H9 (cell line): ENCODE measurements at regions not wholly inside any gene's neighbourhood (a gene's known extent, or its start where the extent isn't known, plus 50 kb on each side); places are given as distances from the start of the nearest gene placed in this dataset.
"Not testable (repeated sequence)": the region's sequence is repeated elsewhere in the genome, so short reads cannot be mapped to it uniquely, and the experiment has no call there.

Experiments
- DNase-seq: peaks from one replicate; pipeline ENCODE4 v3.0.0-alpha.2; 2017
- H2AFZ ChIP-seq: one replicate; pipeline ENCODE4 v1.6.1; 2013; ENCODE audit warnings: mild to moderate bottlenecking, low read length, control low read depth, moderate library complexity
- H2AK5ac ChIP-seq: 2 replicates; pipeline ENCODE4 v1.6.1; 2013; ENCODE audit warnings: low read length, control low read depth, mixed read lengths; ENCODE audit not compliant: insufficient read length
- H2BK120ac ChIP-seq: one replicate; pipeline ENCODE4 v1.6.1; 2013; ENCODE audit warnings: low read depth, mild to moderate bottlenecking, low read length, control low read depth, inconsistent platforms; ENCODE audit not compliant: poor library complexity, severe bottlenecking
- H2BK12ac ChIP-seq: 2 replicates; pipeline ENCODE4 v1.6.1; 2013; ENCODE audit warnings: low read length, control low read depth, mixed read lengths, low read depth; ENCODE audit not compliant: insufficient read length
- H2BK15ac ChIP-seq: 2 replicates; pipeline ENCODE4 v1.6.1; 2013; ENCODE audit warnings: low read depth, low read length, control low read depth
- H2BK20ac ChIP-seq: one replicate; pipeline ENCODE4 v1.6.1; 2013; ENCODE audit warnings: low read depth, mild to moderate bottlenecking, low read length, control low read depth, inconsistent platforms; ENCODE audit not compliant: poor library complexity, severe bottlenecking
- H2BK5ac ChIP-seq: 2 replicates; pipeline ENCODE4 v1.6.1; 2013; ENCODE audit warnings: low read length, control low read depth, mixed read lengths; ENCODE audit not compliant: insufficient read length
- H3K14ac ChIP-seq: 2 replicates; pipeline ENCODE4 v1.6.1; 2013; ENCODE audit warnings: low read length, control low read depth; ENCODE audit not compliant: insufficient read depth
- H3K18ac ChIP-seq: 2 replicates; pipeline ENCODE4 v1.6.1; 2013; ENCODE audit warnings: low read depth, mild to moderate bottlenecking, mixed read lengths, low read length, control low read depth; ENCODE audit not compliant: insufficient read length
- H3K23ac ChIP-seq: 2 replicates; pipeline ENCODE4 v1.6.1; 2013; ENCODE audit warnings: low read length, control low read depth, mixed read lengths, low read depth; ENCODE audit not compliant: insufficient read length
- H3K23me2 ChIP-seq: 2 replicates; pipeline ENCODE4 v1.6.1; 2013; ENCODE audit warnings: low read depth, mild to moderate bottlenecking, mixed read lengths, low read length, control low read depth; ENCODE audit not compliant: insufficient read length, poor library complexity, severe bottlenecking
- H3K27ac ChIP-seq: 2 replicates; pipeline ENCODE4 v1.5.1; 2013; ENCODE audit warnings: low read length, control low read depth, mixed read lengths, low read depth; ENCODE audit not compliant: insufficient read length
- H3K27me3 ChIP-seq: 2 replicates; pipeline ENCODE4 v1.6.1; 2013; ENCODE audit warnings: low read length, control low read depth, inconsistent platforms; ENCODE audit not compliant: insufficient read depth
- H3K4ac ChIP-seq: 2 replicates; pipeline ENCODE4 v1.6.1; 2013; ENCODE audit warnings: low read depth, mild to moderate bottlenecking, control low read depth, inconsistent platforms, low read length, moderate library complexity
- H3K4me1 ChIP-seq: 2 replicates; pipeline ENCODE4 v1.6.1; 2013; ENCODE audit warnings: low read length, control low read depth, inconsistent platforms; ENCODE audit not compliant: insufficient read depth
- H3K4me2 ChIP-seq: 2 replicates; pipeline ENCODE4 v1.6.1; 2013; ENCODE audit warnings: low read length, control low read depth, mixed read lengths; ENCODE audit not compliant: insufficient read length, insufficient read depth
- H3K56ac ChIP-seq: 2 replicates; pipeline ENCODE4 v1.6.1; 2013; ENCODE audit warnings: low read depth, mild to moderate bottlenecking, mixed read lengths, low read length, control low read depth; ENCODE audit not compliant: insufficient read length
- H3K79me1 ChIP-seq: 2 replicates; pipeline ENCODE4 v1.6.1; 2013; ENCODE audit warnings: low read depth, mild to moderate bottlenecking, moderate library complexity, low read length, control low read depth, inconsistent platforms; ENCODE audit not compliant: insufficient read depth, poor library complexity, severe bottlenecking
- H3K79me2 ChIP-seq: 2 replicates; pipeline ENCODE4 v1.6.1; 2013; ENCODE audit warnings: low read length, control low read depth, inconsistent platforms; ENCODE audit not compliant: insufficient read depth
- H3K9ac ChIP-seq: 2 replicates; pipeline ENCODE4 v1.6.1; 2013; ENCODE audit warnings: low read length, control low read depth, mixed read lengths; ENCODE audit not compliant: insufficient read length; ENCODE audit errors: extremely low read depth
- H3K9me3 ChIP-seq: one replicate; pipeline ENCODE4 v1.6.1; 2013; ENCODE audit warnings: low read depth, low read length, inconsistent platforms; ENCODE audit not compliant: control insufficient read depth
- H3T11ph ChIP-seq: one replicate; pipeline ENCODE4 v1.6.1; 2013; ENCODE audit warnings: mild to moderate bottlenecking, low read length, control low read depth, inconsistent platforms
- H4K20me1 ChIP-seq: one replicate; pipeline ENCODE4 v1.6.1; 2013; ENCODE audit not compliant: control insufficient read depth, insufficient read length, insufficient read depth
- H4K5ac ChIP-seq: 2 replicates; pipeline ENCODE4 v1.6.1; 2013; ENCODE audit warnings: low read depth, mild to moderate bottlenecking, mixed read lengths, low read length, control low read depth; ENCODE audit not compliant: insufficient read length
- H4K8ac ChIP-seq: replicated peaks from 2 replicates; pipeline ENCODE4 v1.6.1; 2013; ENCODE audit warnings: low read length, control low read depth, mixed read lengths, low read depth; ENCODE audit not compliant: insufficient read length
- H4K91ac ChIP-seq: 2 replicates; pipeline ENCODE4 v1.6.1; 2013; ENCODE audit warnings: low read depth, mild to moderate bottlenecking, moderate library complexity, mixed read lengths, low read length, control low read depth; ENCODE audit not compliant: insufficient read length
- H3K27ac Mint-ChIP-seq, 3 experiments: 2 replicates in 2 of 3; 3 replicates in 1 of 3; pipeline ENCODE4 v1.8.0; 2020 to 2021; ENCODE audit warnings: mixed read lengths in 3 of 3, mild to moderate bottlenecking in 1 of 3, moderate library complexity in 1 of 3
- H3K27me3 Mint-ChIP-seq: 2 replicates; pipeline ENCODE4 v1.8.0; 2021; ENCODE audit warnings: low read depth, mild to moderate bottlenecking, moderate library complexity, mixed read lengths
- H3K36me3 Mint-ChIP-seq, 3 experiments: 2 replicates in 2 of 3; 3 replicates in 1 of 3; pipeline ENCODE4 v1.8.0; 2020 to 2021; ENCODE audit warnings: low read depth in 3 of 3, mixed read lengths in 3 of 3; ENCODE audit not compliant: insufficient read depth in 1 of 3
- H3K4me1 Mint-ChIP-seq, 2 experiments: 2 replicates each; pipeline ENCODE4 v1.8.0; 2020; ENCODE audit warnings: mixed read lengths in 2 of 2
- H3K4me3 Mint-ChIP-seq, 2 experiments: 2 replicates in 1 of 2; 3 replicates in 1 of 2; pipeline ENCODE4 v1.8.0; 2020 to 2021; ENCODE audit warnings: mild to moderate bottlenecking in 2 of 2, mixed read lengths in 2 of 2, moderate library complexity in 1 of 2
- H3K9me3 Mint-ChIP-seq, 2 experiments: 2 replicates in 1 of 2; 3 replicates in 1 of 2; pipeline ENCODE4 v1.8.0; 2020; ENCODE audit warnings: mild to moderate bottlenecking in 2 of 2, mixed read lengths in 2 of 2, moderate library complexity in 1 of 2
- WGBS: extraction: QIAGEN DNeasy Blood & Tissue Kit; methylation state at CpG from one replicate; pipeline ENCODE4 v1.1.7; 2013; ENCODE audit warnings: missing lambda C conversion rate, low lambda C conversion rate, mixed read lengths; ENCODE audit not compliant: insufficient read length; ENCODE audit errors: extremely low coverage; 5-methylcytosine and 5-hydroxymethylcytosine counted together
- TF ChIP-seq, protein P1 (sequence below): fragments of 200-600 bp; sonication (generic); conservative IDR thresholded peaks from 3 replicates; pipeline ENCODE4 v1.8.0; 2021; ENCODE audit warnings: antibody characterized with exemption, mild to moderate bottlenecking

DNA sequence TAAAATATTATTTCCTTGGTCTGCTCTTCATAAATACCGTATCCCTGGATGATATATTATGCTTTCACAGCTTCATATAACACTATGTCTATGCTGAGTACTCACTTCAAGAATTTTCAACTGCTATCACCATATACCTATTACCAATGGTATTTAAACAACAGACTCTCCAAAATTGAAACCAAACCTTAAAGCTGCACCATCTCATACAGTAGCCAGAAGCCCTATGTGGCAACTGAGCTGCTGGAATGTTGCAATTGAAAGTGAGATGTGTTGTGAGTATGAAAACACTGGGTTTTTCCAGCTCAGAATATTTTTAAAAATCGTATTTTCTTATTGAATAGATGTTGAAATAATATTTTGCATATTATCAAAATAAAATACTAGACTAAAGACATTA lies 130.1 kb upstream of the GOLGA6L6 start:
- H3T11ph ChIP-seq, result no peak overlapping the region
- H3K9me3 ChIP-seq, result peaks cover 45% of the 10 kb centered on the region
- no peak overlapping the region for H4K91ac ChIP-seq
- DNase-seq, result no peak
- H3K23me2 ChIP-seq, result no peaks in the 10 kb centered on the region
- no peak overlapping the region for H2BK5ac ChIP-seq
- no peak overlapping the region for H3K4me3 Mint-ChIP-seq
- TF ChIP-seq, protein P1, sequence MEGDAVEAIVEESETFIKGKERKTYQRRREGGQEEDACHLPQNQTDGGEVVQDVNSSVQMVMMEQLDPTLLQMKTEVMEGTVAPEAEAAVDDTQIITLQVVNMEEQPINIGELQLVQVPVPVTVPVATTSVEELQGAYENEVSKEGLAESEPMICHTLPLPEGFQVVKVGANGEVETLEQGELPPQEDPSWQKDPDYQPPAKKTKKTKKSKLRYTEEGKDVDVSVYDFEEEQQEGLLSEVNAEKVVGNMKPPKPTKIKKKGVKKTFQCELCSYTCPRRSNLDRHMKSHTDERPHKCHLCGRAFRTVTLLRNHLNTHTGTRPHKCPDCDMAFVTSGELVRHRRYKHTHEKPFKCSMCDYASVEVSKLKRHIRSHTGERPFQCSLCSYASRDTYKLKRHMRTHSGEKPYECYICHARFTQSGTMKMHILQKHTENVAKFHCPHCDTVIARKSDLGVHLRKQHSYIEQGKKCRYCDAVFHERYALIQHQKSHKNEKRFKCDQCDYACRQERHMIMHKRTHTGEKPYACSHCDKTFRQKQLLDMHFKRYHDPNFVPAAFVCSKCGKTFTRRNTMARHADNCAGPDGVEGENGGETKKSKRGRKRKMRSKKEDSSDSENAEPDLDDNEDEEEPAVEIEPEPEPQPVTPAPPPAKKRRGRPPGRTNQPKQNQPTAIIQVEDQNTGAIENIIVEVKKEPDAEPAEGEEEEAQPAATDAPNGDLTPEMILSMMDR, result no peak
- H3K9ac ChIP-seq, result no peak overlapping the region
- no peak overlapping the region for H3K14ac ChIP-seq
- H3K23ac ChIP-seq, result no peak overlapping the region
- no peak overlapping the region for H2AK5ac ChIP-seq
- H3K4ac ChIP-seq, result no peak overlapping the region
- H3K4me1 Mint-ChIP-seq, result no peaks in the 10 kb centered on the region
- no peaks in the 10 kb centered on the region for H3K79me1 ChIP-seq
- no peak overlapping the region for H2BK20ac ChIP-seq
- no peak overlapping the region for H4K5ac ChIP-seq
- H3K56ac ChIP-seq, result no peak overlapping the region
- H3K9me3 Mint-ChIP-seq, result peaks cover 12 to 26% of the 10 kb centered on the region in 2 experiments
- H3K4me1 ChIP-seq, result no peaks in the 10 kb centered on the region
- peaks cover 0 to 9% (median 2%) of the 10 kb centered on the region in 3 experiments; a peak in 4 of 7 replicates for H3K36me3 Mint-ChIP-seq
- no peaks in the 10 kb centered on the region for H3K27me3 Mint-ChIP-seq
- WGBS, result no CpG with 5 or more reads among the region's 2 CpGs
- no peak overlapping the region for H4K8ac ChIP-seq
- H2BK15ac ChIP-seq, result no peak overlapping the region
- H2BK12ac ChIP-seq, result no peak overlapping the region
- H4K20me1 ChIP-seq, result no peaks in the 10 kb centered on the region
- H3K27me3 ChIP-seq, result no peaks in the 10 kb centered on the region
- no peak overlapping the region for H3K27ac Mint-ChIP-seq
- H3K18ac ChIP-seq, result no peak overlapping the region
- H2AFZ ChIP-seq, result no peak overlapping the region
- H3K4me2 ChIP-seq, result no peak overlapping the region
- no peak overlapping the region for H2BK120ac ChIP-seq
- no peaks in the 10 kb centered on the region for H3K79me2 ChIP-seq
- no peak overlapping the region for H3K27ac ChIP-seq

DNA sequence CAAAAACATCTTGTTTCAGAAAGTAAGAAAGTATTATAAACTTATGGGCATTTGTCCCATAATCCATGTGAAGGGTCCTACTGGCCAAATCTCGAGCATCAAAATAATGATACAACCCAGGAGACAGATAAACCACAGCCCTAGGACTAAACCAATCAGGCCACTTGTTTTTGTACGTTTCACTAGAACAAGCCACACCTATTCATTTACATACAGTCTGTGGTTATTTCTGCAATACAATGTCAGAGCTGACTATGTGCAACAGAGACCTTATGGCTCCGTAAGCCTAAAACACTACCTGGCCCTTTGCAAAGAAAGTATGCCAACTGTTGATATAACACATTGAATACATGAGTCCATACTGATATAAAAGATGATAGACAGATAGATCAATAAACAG lies 124.8 kb upstream of the GOLGA6L6 start:
- not testable (repeated sequence) for H3K27me3 Mint-ChIP-seq, H3K14ac ChIP-seq, H3K79me1 ChIP-seq, H3K18ac ChIP-seq, H3K23ac ChIP-seq, H4K8ac ChIP-seq, H2BK15ac ChIP-seq, H3K23me2 ChIP-seq, H4K20me1 ChIP-seq, H3K36me3 Mint-ChIP-seq, H2BK5ac ChIP-seq, H3K27ac Mint-ChIP-seq, H3K4me1 Mint-ChIP-seq, H4K5ac ChIP-seq, H3K4ac ChIP-seq, H3K79me2 ChIP-seq, H3K9ac ChIP-seq, H3K4me1 ChIP-seq, DNase-seq, H3T11ph ChIP-seq, H3K27me3 ChIP-seq, H4K91ac ChIP-seq, H3K4me3 Mint-ChIP-seq, H2BK120ac ChIP-seq, H3K4me2 ChIP-seq, H3K27ac ChIP-seq, H2BK20ac ChIP-seq, H2AK5ac ChIP-seq, H2AFZ ChIP-seq, H2BK12ac ChIP-seq, H3K56ac ChIP-seq
- peaks cover 68% of the 10 kb centered on the region for H3K9me3 ChIP-seq
- WGBS, result no CpG with 5 or more reads among the region's 3 CpGs
- H3K9me3 Mint-ChIP-seq, result peaks cover 13 to 27% of the 10 kb centered on the region in 2 experiments
